HEK293 (cell line): ENCODE measurements at regions not wholly inside any gene's neighbourhood (a gene's known extent, or its start where the extent isn't known, plus 50 kb on each side); places are given as distances from the start of the nearest gene placed in this dataset.
"Not testable (repeated sequence)": the region's sequence is repeated elsewhere in the genome, so short reads cannot be mapped to it uniquely, and the experiment has no call there.

ENCODE experiments used
- INSM2 ChIP-seq: fragments of 450-650 bp; formaldehyde crosslinking; IDR thresholded peaks from 2 replicates; pipeline ENCODE4 v1.5.1; 2016; ENCODE audit warnings: missing biosample characterization, missing genetic modification characterization
- ZFP3 ChIP-seq: fragments of 450-650 bp; formaldehyde crosslinking; IDR thresholded peaks from 2 replicates; pipeline ENCODE4 v1.5.1; 2016; ENCODE audit warnings: low read depth, missing biosample characterization, missing genetic modification characterization
- ZNF121 ChIP-seq: fragments of 450-650 bp; formaldehyde crosslinking; IDR thresholded peaks from 2 replicates; pipeline ENCODE4 v1.5.1; 2016; ENCODE audit warnings: missing biosample characterization, missing genetic modification characterization
- ZNF747 ChIP-seq: fragments of 450-650 bp; formaldehyde crosslinking; IDR thresholded peaks from 2 replicates; pipeline ENCODE4 v1.5.1; 2016; ENCODE audit warnings: missing biosample characterization, missing genetic modification characterization

- TF ChIP-seq INSM2 (tag by site-specific recombination); ZNF747 (tag by site-specific recombination); ZFP3 (tag by site-specific recombination); ZNF121: not testable (repeated sequence)
Measured at GRCh38 chr13:52281387-52281786, 122.0 kb upstream of the NEK3 start.
